ENCODE measurements at regions not wholly inside any gene's neighbourhood (a gene's known extent, or its start where the extent isn't known, plus 50 kb on each side); places are given as distances from the start of the nearest gene placed in this dataset.
"Not testable (repeated sequence)": the region's sequence is repeated elsewhere in the genome, so short reads cannot be mapped to it uniquely, and the experiment has no call there.

- no peak for DNase-seq
- Histone ChIP-seq H3K27ac (ENCODE audit: low read length) (no peak overlapping the region), H3K4me1 (ENCODE audit: control insufficient read depth, insufficient read depth, low read length) (no peaks in the 10 kb centered on the region), H3K27me3 (ENCODE audit: control insufficient read depth, insufficient read depth, low read length) (no peaks in the 10 kb centered on the region), H3K36me3 (ENCODE audit: control insufficient read depth, insufficient read depth, low read length) (no peaks in the 10 kb centered on the region), H3K9me3 (ENCODE audit: control insufficient read depth, low read depth, low read length) (no peaks in the 10 kb centered on the region), H3K4me3 (ENCODE audit: low read length) (no peak overlapping the region)
- 100% methylated on average over 1 of the region's 6 CpGs for WGBS (ENCODE audit: insufficient coverage, low lambda C conversion rate)
Measured at GRCh38 chr14:89743828-89744227, 210.7 kb downstream of the EFCAB11 start.

- Histone ChIP-seq H3K27ac (ENCODE audit: low read length) (no peak overlapping the region), H3K36me3 (ENCODE audit: control insufficient read depth, insufficient read depth, low read length) (no peaks in the 10 kb centered on the region), H3K9me3 (ENCODE audit: control insufficient read depth, low read depth, low read length) (no peaks in the 10 kb centered on the region), H3K4me3 (ENCODE audit: low read length) (no peak overlapping the region), H3K27me3 (ENCODE audit: control insufficient read depth, insufficient read depth, low read length) (no peaks in the 10 kb centered on the region), H3K4me1 (ENCODE audit: control insufficient read depth, insufficient read depth, low read length) (no peaks in the 10 kb centered on the region)
- DNase-seq, result no peak
- no CpG with 5 or more reads among the region's 3 CpGs for WGBS (ENCODE audit: insufficient coverage, low lambda C conversion rate)
Measured at GRCh38 chr14:89740241-89740640, 214.3 kb downstream of the EFCAB11 start.

GRCh38 chr14:89736881-89737280 lies 217.6 kb downstream of the EFCAB11 start:
- Histone ChIP-seq H3K4me3 (ENCODE audit: low read length) (no peak overlapping the region), H3K27me3 (ENCODE audit: control insufficient read depth, insufficient read depth, low read length) (no peaks in the 10 kb centered on the region), H3K4me1 (ENCODE audit: control insufficient read depth, insufficient read depth, low read length) (no peaks in the 10 kb centered on the region), H3K27ac (ENCODE audit: low read length) (no peak overlapping the region), H3K36me3 (ENCODE audit: control insufficient read depth, insufficient read depth, low read length) (no peaks in the 10 kb centered on the region), H3K9me3 (ENCODE audit: control insufficient read depth, low read depth, low read length) (no peaks in the 10 kb centered on the region)
- 17% methylated on average over 1 of the region's 4 CpGs for WGBS (ENCODE audit: insufficient coverage, low lambda C conversion rate)
- no peak for DNase-seq

- Histone ChIP-seq H3K27ac (ENCODE audit: low read length) (no peak overlapping the region), H3K27me3 (ENCODE audit: control insufficient read depth, insufficient read depth, low read length) (no peaks in the 10 kb centered on the region), H3K9me3 (ENCODE audit: control insufficient read depth, low read depth, low read length) (no peaks in the 10 kb centered on the region), H3K36me3 (ENCODE audit: control insufficient read depth, insufficient read depth, low read length) (no peaks in the 10 kb centered on the region), H3K4me1 (ENCODE audit: control insufficient read depth, insufficient read depth, low read length) (no peaks in the 10 kb centered on the region), H3K4me3 (ENCODE audit: low read length) (no peak overlapping the region)
- DNase-seq, result no peak
- WGBS (ENCODE audit: insufficient coverage, low lambda C conversion rate), result 74% methylated on average over 3 of the region's 6 CpGs
Measured at GRCh38 chr14:89731396-89731933, 223.1 kb downstream of the EFCAB11 start.

GRCh38 chr14:89730687-89731086 lies 223.8 kb downstream of the EFCAB11 start:
- Histone ChIP-seq H3K27me3 (ENCODE audit: control insufficient read depth, insufficient read depth, low read length) (no peaks in the 10 kb centered on the region), H3K27ac (ENCODE audit: low read length) (no peak overlapping the region), H3K4me1 (ENCODE audit: control insufficient read depth, insufficient read depth, low read length) (no peaks in the 10 kb centered on the region), H3K9me3 (ENCODE audit: control insufficient read depth, low read depth, low read length) (no peaks in the 10 kb centered on the region), H3K4me3 (ENCODE audit: low read length) (no peak overlapping the region), H3K36me3 (ENCODE audit: control insufficient read depth, insufficient read depth, low read length) (no peaks in the 10 kb centered on the region)
- no peak for DNase-seq
- WGBS (ENCODE audit: insufficient coverage, low lambda C conversion rate), result 71% methylated on average over 1 of the region's 5 CpGs

- H3K9me3 ChIP-seq (ENCODE audit: control insufficient read depth, low read depth, low read length), result no peaks in the 10 kb centered on the region
- no peaks in the 10 kb centered on the region for H3K4me1 ChIP-seq (ENCODE audit: control insufficient read depth, insufficient read depth, low read length)
- no peak overlapping the region for H3K4me3 ChIP-seq (ENCODE audit: low read length)
- 83% methylated on average over 1 of the region's 5 CpGs for WGBS (ENCODE audit: insufficient coverage, low lambda C conversion rate)
- no peaks in the 10 kb centered on the region for H3K36me3 ChIP-seq (ENCODE audit: control insufficient read depth, insufficient read depth, low read length)
- DNase-seq, result no peak
- H3K27ac ChIP-seq (ENCODE audit: low read length), result no peak overlapping the region
- H3K27me3 ChIP-seq (ENCODE audit: control insufficient read depth, insufficient read depth, low read length), result no peaks in the 10 kb centered on the region
Measured at GRCh38 chr14:89728964-89729363, 225.6 kb downstream of the EFCAB11 start.

- WGBS (ENCODE audit: insufficient coverage, low lambda C conversion rate), result no CpG with 5 or more reads among the region's 6 CpGs
- not testable (repeated sequence) for H3K9me3 ChIP-seq (ENCODE audit: control insufficient read depth, low read depth, low read length); H3K4me1 ChIP-seq (ENCODE audit: control insufficient read depth, insufficient read depth, low read length); DNase-seq; H3K27me3 ChIP-seq (ENCODE audit: control insufficient read depth, insufficient read depth, low read length); H3K36me3 ChIP-seq (ENCODE audit: control insufficient read depth, insufficient read depth, low read length); H3K4me3 ChIP-seq (ENCODE audit: low read length); H3K27ac ChIP-seq (ENCODE audit: low read length)
Measured at GRCh38 chr14:89726226-89726625, 228.3 kb downstream of the EFCAB11 start.

- no peaks in the 10 kb centered on the region for H3K36me3 ChIP-seq (ENCODE audit: control insufficient read depth, insufficient read depth, low read length)
- H3K27me3 ChIP-seq (ENCODE audit: control insufficient read depth, insufficient read depth, low read length), result no peaks in the 10 kb centered on the region
- H3K4me1 ChIP-seq (ENCODE audit: control insufficient read depth, insufficient read depth, low read length), result peaks cover 6% of the 10 kb centered on the region
- no peaks in the 10 kb centered on the region for H3K9me3 ChIP-seq (ENCODE audit: control insufficient read depth, low read depth, low read length)
- H3K4me3 ChIP-seq (ENCODE audit: low read length), result no peak overlapping the region
- WGBS (ENCODE audit: insufficient coverage, low lambda C conversion rate), result no CpG with 5 or more reads among the region's 8 CpGs
- H3K27ac ChIP-seq (ENCODE audit: low read length), result no peak overlapping the region
- no peak for DNase-seq
Measured at GRCh38 chr14:89724628-89724960, 229.9 kb downstream of the EFCAB11 start.

- 88% methylated on average over 1 of the region's 7 CpGs for WGBS (ENCODE audit: insufficient coverage, low lambda C conversion rate)
- Histone ChIP-seq H3K27ac (ENCODE audit: low read length) (no peak overlapping the region), H3K4me1 (ENCODE audit: control insufficient read depth, insufficient read depth, low read length) (peaks cover 6% of the 10 kb centered on the region), H3K36me3 (ENCODE audit: control insufficient read depth, insufficient read depth, low read length) (no peaks in the 10 kb centered on the region), H3K4me3 (ENCODE audit: low read length) (no peak overlapping the region), H3K9me3 (ENCODE audit: control insufficient read depth, low read depth, low read length) (no peaks in the 10 kb centered on the region), H3K27me3 (ENCODE audit: control insufficient read depth, insufficient read depth, low read length) (no peaks in the 10 kb centered on the region)
- DNase-seq, result no peak
Measured at GRCh38 chr14:89723930-89724627, 230.5 kb downstream of the EFCAB11 start.

- H3K27me3 ChIP-seq (ENCODE audit: control insufficient read depth, insufficient read depth, low read length), result no peaks in the 10 kb centered on the region
- H3K27ac ChIP-seq (ENCODE audit: low read length), result no peak overlapping the region
- peak; percentile 30 to 66 for DNase-seq
- no peak overlapping the region for H3K4me3 ChIP-seq (ENCODE audit: low read length)
- no peaks in the 10 kb centered on the region for H3K36me3 ChIP-seq (ENCODE audit: control insufficient read depth, insufficient read depth, low read length)
- H3K4me1 ChIP-seq (ENCODE audit: control insufficient read depth, insufficient read depth, low read length), result peaks cover 6% of the 10 kb centered on the region
- no peaks in the 10 kb centered on the region for H3K9me3 ChIP-seq (ENCODE audit: control insufficient read depth, low read depth, low read length)
- no CpG with 5 or more reads among the region's 6 CpGs for WGBS (ENCODE audit: insufficient coverage, low lambda C conversion rate)
Measured at GRCh38 chr14:89721956-89722355, 232.6 kb downstream of the EFCAB11 start.

Measured in large intestine (tissue), 3 donors.